ENCODE measurements at regions not wholly inside any gene's neighbourhood (a gene's known extent, or its start where the extent isn't known, plus 50 kb on each side); places are given as distances from the start of the nearest gene placed in this dataset.

- no peaks in the 10 kb centered on the region for H3K36me3 ChIP-seq
- H3K27ac ChIP-seq: no peak overlapping the region
- DNase-seq (no peak), ATAC-seq (no peak)
- H3K4me1 ChIP-seq: no peaks in the 10 kb centered on the region
- in situ Hi-C loops (cut with MboI; ENCODE audit: low sequenced_read_pairs in 4 of 4) (no loop called here), intact Hi-C loops (cut with DNase I; ENCODE audit: low total_unique reads) (no loop called here)
- TF ChIP-seq POLR2A (IDR thresholded peaks at IDR 0.05): no peak
- H3K27me3 ChIP-seq: no peaks in the 10 kb centered on the region
- H3K4me3 ChIP-seq: no peak overlapping the region
- no peaks in the 10 kb centered on the region for H3K9me3 ChIP-seq
Observed at GRCh38 chr13:48859272-48860105, 116.2 kb upstream of the FNDC3A start.

- Histone ChIP-seq H3K36me3 (no peaks in the 10 kb centered on the region), H3K4me1 (no peaks in the 10 kb centered on the region), H3K9me3 (no peaks in the 10 kb centered on the region), H3K27me3 (no peaks in the 10 kb centered on the region), H3K27ac (no peak overlapping the region), H3K4me3 (no peak overlapping the region)
- TF ChIP-seq CTCF (IDR thresholded peaks at IDR 0.05 in 4 of 5, conservative IDR thresholded peaks at IDR 0.05 in 1 of 5): no peak
- no peak for TF ChIP-seq POLR2A (IDR thresholded peaks at IDR 0.05)
- no peak for DNase-seq
- in situ Hi-C loops (cut with MboI; ENCODE audit: low sequenced_read_pairs in 4 of 4) (no loop called here), intact Hi-C loops (cut with DNase I; ENCODE audit: low total_unique reads) (no loop called here)
- ATAC-seq: no peak
Observed at GRCh38 chr13:48860364-48860763, 115.3 kb upstream of the FNDC3A start.

- Histone ChIP-seq H3K36me3 (no peaks in the 10 kb centered on the region), H3K9me3 (no peaks in the 10 kb centered on the region), H3K27me3 (no peaks in the 10 kb centered on the region), H3K27ac (no peak overlapping the region), H3K4me3 (no peak overlapping the region), H3K4me1 (no peaks in the 10 kb centered on the region)
- TF ChIP-seq POLR2A (IDR thresholded peaks at IDR 0.05): no peak
- no peak for TF ChIP-seq CTCF (IDR thresholded peaks at IDR 0.05 in 4 of 5, conservative IDR thresholded peaks at IDR 0.05 in 1 of 5)
- intact Hi-C loops (cut with DNase I; ENCODE audit: low total_unique reads): no loop called here
- in situ Hi-C loops (cut with MboI; ENCODE audit: low sequenced_read_pairs in 4 of 4): no loop called here
- no peak for ATAC-seq
- DNase-seq: no peak
Observed at GRCh38 chr13:48862572-48862971, 113.1 kb upstream of the FNDC3A start.

- DNase-seq (no peak), ATAC-seq (no peak)
- no peak overlapping the region for H3K4me3 ChIP-seq
- in situ Hi-C loops (cut with MboI; ENCODE audit: low sequenced_read_pairs in 4 of 4) (no loop called here), intact Hi-C loops (cut with DNase I; ENCODE audit: low total_unique reads) (no loop called here)
- H3K4me1 ChIP-seq: no peaks in the 10 kb centered on the region
- H3K9me3 ChIP-seq: no peaks in the 10 kb centered on the region
- H3K27ac ChIP-seq: no peak overlapping the region
- H3K36me3 ChIP-seq: no peaks in the 10 kb centered on the region
- H3K27me3 ChIP-seq: no peaks in the 10 kb centered on the region
- TF ChIP-seq POLR2A (IDR thresholded peaks at IDR 0.05): no peak
- TF ChIP-seq CTCF (IDR thresholded peaks at IDR 0.05 in 4 of 5, conservative IDR thresholded peaks at IDR 0.05 in 1 of 5): no peak
Observed at GRCh38 chr13:48864100-48864499, 111.6 kb upstream of the FNDC3A start.

- no peak for TF ChIP-seq CTCF (IDR thresholded peaks at IDR 0.05 in 4 of 5, conservative IDR thresholded peaks at IDR 0.05 in 1 of 5)
- in situ Hi-C loops (cut with MboI; ENCODE audit: low sequenced_read_pairs in 4 of 4) (no loop called here), intact Hi-C loops (cut with DNase I; ENCODE audit: low total_unique reads) (no loop called here)
- no peaks in the 10 kb centered on the region for H3K27me3 ChIP-seq
- H3K36me3 ChIP-seq: no peaks in the 10 kb centered on the region
- no peak overlapping the region for H3K27ac ChIP-seq
- no peak overlapping the region for H3K4me3 ChIP-seq
- ATAC-seq (no peak), DNase-seq (no peak)
- no peaks in the 10 kb centered on the region for H3K4me1 ChIP-seq
- H3K9me3 ChIP-seq: no peaks in the 10 kb centered on the region
Observed at GRCh38 chr13:48866249-48866648, 109.5 kb upstream of the FNDC3A start.
